ENCODE measurements at regions not wholly inside any gene's neighbourhood (a gene's known extent, or its start where the extent isn't known, plus 50 kb on each side); places are given as distances from the start of the nearest gene placed in this dataset.

GRCh38 chr14:101654051-101654450 is 92.8 kb downstream of the DIO3 start:
- TF ChIP-seq, protein P1, sequence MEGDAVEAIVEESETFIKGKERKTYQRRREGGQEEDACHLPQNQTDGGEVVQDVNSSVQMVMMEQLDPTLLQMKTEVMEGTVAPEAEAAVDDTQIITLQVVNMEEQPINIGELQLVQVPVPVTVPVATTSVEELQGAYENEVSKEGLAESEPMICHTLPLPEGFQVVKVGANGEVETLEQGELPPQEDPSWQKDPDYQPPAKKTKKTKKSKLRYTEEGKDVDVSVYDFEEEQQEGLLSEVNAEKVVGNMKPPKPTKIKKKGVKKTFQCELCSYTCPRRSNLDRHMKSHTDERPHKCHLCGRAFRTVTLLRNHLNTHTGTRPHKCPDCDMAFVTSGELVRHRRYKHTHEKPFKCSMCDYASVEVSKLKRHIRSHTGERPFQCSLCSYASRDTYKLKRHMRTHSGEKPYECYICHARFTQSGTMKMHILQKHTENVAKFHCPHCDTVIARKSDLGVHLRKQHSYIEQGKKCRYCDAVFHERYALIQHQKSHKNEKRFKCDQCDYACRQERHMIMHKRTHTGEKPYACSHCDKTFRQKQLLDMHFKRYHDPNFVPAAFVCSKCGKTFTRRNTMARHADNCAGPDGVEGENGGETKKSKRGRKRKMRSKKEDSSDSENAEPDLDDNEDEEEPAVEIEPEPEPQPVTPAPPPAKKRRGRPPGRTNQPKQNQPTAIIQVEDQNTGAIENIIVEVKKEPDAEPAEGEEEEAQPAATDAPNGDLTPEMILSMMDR (IDR thresholded peaks at IDR 0.05; ENCODE audit: borderline replicate concordance, extremely low read depth, low read length, poor library complexity, severe bottlenecking), result no peak
- no peak for TF ChIP-seq EZH2 (IDR thresholded peaks at IDR 0.05; ENCODE audit: borderline replicate concordance, low read depth, low read length, severe bottlenecking)

Measured in DND-41 (cell line).